K562 (cell line): ENCODE measurements at regions not wholly inside any gene's neighbourhood (a gene's known extent, or its start where the extent isn't known, plus 50 kb on each side); places are given as distances from the start of the nearest gene placed in this dataset.

Experiments used
- ATAC-seq: fragments of 200-7000 bp; cut with Tn5 transposase; 3 replicates; pipeline ENCODE4 v1.9.1; 2020; ENCODE audit warnings: moderate library complexity
- BruUV-seq: library from RNA; stranded (reverse); fragments of 400-500 nt; replicated peaks from 2 replicates; lab custom pipeline; 2021; lab: Mats Ljungman, UMichigan
- CTCF ChIA-PET: fragments of 300-600 bp; formaldehyde crosslinking; extraction: SDS; loops from one replicate; lab custom pipeline; 2021; ENCODE audit warnings: low intra/inter-chr PET ratio; lab: Yijun Ruan, JAX
- POLR2A ChIA-PET: fragments of 300-600, 350-650 bp; sonication (Branson Sonifier 250); formaldehyde crosslinking; extraction: SDS; loops from one replicate; lab custom pipeline; 2021; ENCODE audit warnings: antibody characterized with exemption, inconsistent platforms; lab: Yijun Ruan, JAX
- DNase-seq, 4 experiments: peaks; one replicate each; pipeline versions ENCODE4 v3.0.0 to v3.0.0-alpha.2; 2011 to 2018; ENCODE audit warnings: low spot score in 3 of 4, mixed read lengths in 3 of 4; ENCODE audit errors: extremely low read depth in 1 of 4
- FAIRE-seq: peaks from 2 replicates; lab custom pipeline; 2011; peaks lifted over from hg19 to GRCh38; lab: Jason Lieb, UNC
- H2AFZ ChIP-seq: 2 replicates; pipeline ENCODE4 v1.6.0; 2011; ENCODE audit warnings: low read depth, low read length, control low read depth, inconsistent platforms
- H3K27ac ChIP-seq: fragments of 200-600 bp; 3 replicates; pipeline ENCODE4 v1.8.0; 2011; ENCODE audit warnings: low read depth, mild to moderate bottlenecking, control low read depth, inconsistent platforms, low read length, moderate library complexity, mixed read lengths; ENCODE audit errors: extremely low read depth
- H3K27me3 ChIP-seq, 2 experiments: fragments of 300-600 bp in 1 of 2; 2 replicates in 1 of 2; 3 replicates in 1 of 2; pipeline versions ENCODE4 v1.6.0 to v1.8.0; 2011; ENCODE audit warnings: inconsistent platforms in 2 of 2, low read length in 2 of 2, mild to moderate bottlenecking in 1 of 2, mixed read lengths in 1 of 2, moderate library complexity in 1 of 2; ENCODE audit not compliant: control insufficient read depth in 2 of 2, insufficient read depth in 2 of 2
- H3K36me3 ChIP-seq: fragments of 300-600 bp; 3 replicates; pipeline ENCODE4 v1.8.0; 2011; ENCODE audit warnings: mild to moderate bottlenecking, low read length, inconsistent platforms; ENCODE audit not compliant: control insufficient read depth, insufficient read depth
- H3K4me1 ChIP-seq, 2 experiments: fragments of 200-600 bp in 1 of 2; replicated peaks in 1 of 2; 2 replicates in 1 of 2; 3 replicates in 1 of 2; pipeline versions ENCODE4 v1.5.1 to v1.8.0; 2011; ENCODE audit warnings: inconsistent platforms in 2 of 2, low read length in 2 of 2, mild to moderate bottlenecking in 1 of 2, mixed read lengths in 1 of 2, moderate library complexity in 1 of 2; ENCODE audit not compliant: control insufficient read depth in 2 of 2, insufficient read depth in 2 of 2
- H3K4me2 ChIP-seq: 2 replicates; pipeline ENCODE4 v1.6.1; 2011; ENCODE audit warnings: low read length, control low read depth, inconsistent platforms, mixed read lengths; ENCODE audit not compliant: insufficient read depth
- H3K4me3 ChIP-seq: fragments of 200-600 bp; sonication (generic), shearing (Covaris generic); 2 replicates; pipeline ENCODE4 v1.5.1; 2016; ENCODE audit warnings: control low read depth, inconsistent platforms
- H3K79me2 ChIP-seq: fragments of 200-600 bp; 3 replicates; pipeline ENCODE4 v1.8.0; 2011; ENCODE audit warnings: low read length, inconsistent platforms; ENCODE audit not compliant: control insufficient read depth, insufficient read depth
- H3K9ac ChIP-seq, 2 experiments: 2 replicates each; pipeline versions ENCODE4 v1.6.0 to v1.6.1; 2011; ENCODE audit warnings: low read depth in 2 of 2, low read length in 2 of 2, control low read depth in 1 of 2, inconsistent platforms in 1 of 2, mild to moderate bottlenecking in 1 of 2, mixed read lengths in 1 of 2; ENCODE audit not compliant: insufficient read depth in 1 of 2
- H3K9me1 ChIP-seq: one replicate; pipeline ENCODE4 v1.6.0; 2011; ENCODE audit warnings: inconsistent platforms, mild to moderate bottlenecking, low read length, moderate library complexity; ENCODE audit not compliant: control insufficient read depth, insufficient read depth
- H3K9me3 ChIP-seq: replicated peaks from 2 replicates; pipeline ENCODE4 v1.5.1; 2011; ENCODE audit warnings: low read depth, low read length, inconsistent platforms; ENCODE audit not compliant: control insufficient read depth, insufficient read depth
- H4K20me1 ChIP-seq: replicated peaks from 2 replicates; pipeline ENCODE4 v1.6.1; 2011; ENCODE audit warnings: low read length, inconsistent platforms, mixed read lengths; ENCODE audit not compliant: control insufficient read depth, insufficient read depth
- CGGBP1 ChIP-seq: fragments of 250-450 bp; sonication (Bioruptor Pico); IDR thresholded peaks from 2 replicates; pipeline ENCODE4 v1.9.0; 2021; ENCODE audit warnings: mild to moderate bottlenecking
- CSDE1 ChIP-seq, 2 experiments: fragments of 450-650 bp; IDR thresholded peaks; 2 replicates each; pipeline ENCODE4 v1.6.1; 2016; ENCODE audit warnings: mild to moderate bottlenecking in 1 of 2
- DIDO1 ChIP-seq: fragments of 450-650 bp; IDR thresholded peaks from 2 replicates; pipeline ENCODE4 v1.6.1; 2016; ENCODE audit warnings: low read depth, missing biosample characterization, missing genetic modification characterization
- ELF1 ChIP-seq: fragments of 200-800 bp; sonication (Bioruptor generic); IDR thresholded peaks from 2 replicates; pipeline ENCODE4 v1.6.1; 2016; ENCODE audit warnings: missing genetic modification characterization, missing compliant biosample characterization
- ELF4 ChIP-seq: fragments of 450-650 bp; formaldehyde crosslinking; IDR thresholded peaks from 2 replicates; pipeline ENCODE4 v1.4.0; 2022; ENCODE audit warnings: missing genetic modification characterization
- HDAC1 ChIP-seq, 2 experiments: fragments of 450-650 bp; IDR thresholded peaks; 2 replicates each; pipeline ENCODE4 v1.6.1; 2016 to 2017; ENCODE audit warnings: inconsistent platforms in 1 of 2, mild to moderate bottlenecking in 1 of 2, moderate library complexity in 1 of 2
- HMGN3 ChIP-seq: IDR thresholded peaks from 2 replicates; pipeline ENCODE4 v1.6.1; 2011; ENCODE audit warnings: borderline replicate concordance, low read depth, mild to moderate bottlenecking, mixed read lengths, low read length; ENCODE audit not compliant: insufficient read length; ENCODE audit errors: extremely low read depth
- MECOM ChIP-seq: fragments of 250-450 bp; sonication (Bioruptor Pico); IDR thresholded peaks from 2 replicates; pipeline ENCODE4 v1.8.0; 2022; ENCODE audit warnings: inconsistent platforms
- NCOA4 ChIP-seq: fragments of 450-650 bp; IDR thresholded peaks from 2 replicates; pipeline ENCODE4 v1.6.1; 2018; ENCODE audit warnings: mild to moderate bottlenecking; ENCODE audit not compliant: partially characterized antibody
- NR0B1 ChIP-seq: fragments of 450-650 bp; IDR thresholded peaks from one replicate; pipeline ENCODE4 v1.6.1; 2018; ENCODE audit warnings: mild to moderate bottlenecking, moderate library complexity; ENCODE audit not compliant: partially characterized antibody
- PYGO2 ChIP-seq: fragments of 450-650 bp; IDR thresholded peaks from 2 replicates; pipeline ENCODE4 v1.6.1; 2016; ENCODE audit warnings: mild to moderate bottlenecking, missing genetic modification characterization, moderate library complexity, missing compliant biosample characterization
- RFX1 ChIP-seq: fragments of 450-650 bp; IDR thresholded peaks from 2 replicates; pipeline ENCODE4 v1.6.1; 2016; ENCODE audit warnings: mild to moderate bottlenecking, moderate library complexity
- SMARCA4 ChIP-seq: fragments of 450-650 bp; IDR thresholded peaks from 2 replicates; pipeline ENCODE4 v1.6.1; 2016
- STAT5B ChIP-seq: fragments of 250-450 bp; sonication (Bioruptor Pico); IDR thresholded peaks from 2 replicates; pipeline ENCODE4 v1.8.0; 2021; ENCODE audit warnings: mild to moderate bottlenecking, inconsistent platforms
- ZFP30 ChIP-seq: fragments of 250-450 bp; sonication (Bioruptor Pico); IDR thresholded peaks from 2 replicates; pipeline ENCODE4 v1.8.0; 2022; ENCODE audit warnings: moderate library complexity, mild to moderate bottlenecking, inconsistent platforms, borderline replicate concordance
- ZNF3 ChIP-seq: fragments of 250-450 bp; sonication (Bioruptor Pico); IDR thresholded peaks from 2 replicates; pipeline ENCODE4 v1.5.0; 2021; ENCODE audit warnings: mild to moderate bottlenecking, moderate library complexity
- ZNF583 ChIP-seq: fragments of 250-450 bp; sonication (Bioruptor Pico); IDR thresholded peaks from 2 replicates; pipeline ENCODE4 v1.4.0; 2020
- WGBS: fragments of 100-300 bp; shearing (Covaris generic); methylation state at CpG from one replicate; pipeline ENCODE4 v1.1.6; 2016; ENCODE audit warnings: low coverage, mixed read lengths; ENCODE audit not compliant: insufficient coverage; ENCODE audit errors: missing lambda C conversion rate; 5-methylcytosine and 5-hydroxymethylcytosine counted together
- in situ Hi-C: fragments of 300-500 bp; cut with MboI; formaldehyde crosslinking; loops from 4 replicates; pipeline ENCODE4 v1.15.0; 2018; ENCODE audit warnings: inconsistent platforms, mixed read lengths
- intact Hi-C: fragments of 100-400 bp; cut with micrococcal nuclease; formaldehyde crosslinking; loops from 2 replicates; pipeline ENCODE4 v1.14.2; 2022

- CTCF ChIA-PET, result no interaction called here
- POLR2A ChIA-PET, result no interaction called here
- H3K79me2 ChIP-seq, result no peaks in the 10 kb centered on the region
- FAIRE-seq (no peak), ATAC-seq (no peak)
- in situ Hi-C loops, result no loop called here
- TF ChIP-seq ZNF583 (CRISPR knock-in tag), result no peak
- no peak for TF ChIP-seq ELF4 (CRISPR knock-in tag)
- no peak for TF ChIP-seq ELF1 (tag)
- no peak for TF ChIP-seq SMARCA4
- no peak for TF ChIP-seq CSDE1 (IDR thresholded peaks at IDR 0.05)
- no peak for TF ChIP-seq NR0B1
- TF ChIP-seq PYGO2, result no peak
- TF ChIP-seq NCOA4, result no peak
- no peak for TF ChIP-seq DIDO1 (tag)
- no peak for TF ChIP-seq RFX1
- no peak for TF ChIP-seq MECOM
- no peak for TF ChIP-seq STAT5B (CRISPR knock-in tag)
- no peak for TF ChIP-seq CGGBP1
- no peak for TF ChIP-seq ZNF3
- TF ChIP-seq ZFP30 (CRISPR knock-in tag), result no peak
- TF ChIP-seq HDAC1 (IDR thresholded peaks at IDR 0.05), result no peak
- TF ChIP-seq HMGN3, result no peak
- TF ChIP-seq, all 486 proteins: peak for 0
- H3K4me2 ChIP-seq, result no peak overlapping the region
- BruUV-seq, result no TSS peak
- intact Hi-C loops, result no loop called here
- H3K27me3 ChIP-seq, result no peaks in the 10 kb centered on the region
- H3K27ac ChIP-seq, result no peak overlapping the region
- no peak overlapping the region for H3K9ac ChIP-seq
- H2AFZ ChIP-seq, result no peak overlapping the region
- no peaks in the 10 kb centered on the region for H4K20me1 ChIP-seq
- 0% methylated on average over 5 of the region's 5 CpGs for WGBS
- H3K36me3 ChIP-seq, result no peaks in the 10 kb centered on the region
- no peaks in the 10 kb centered on the region for H3K9me1 ChIP-seq
- no peaks in the 10 kb centered on the region for H3K9me3 ChIP-seq
- DNase-seq, result no peak
- no peak overlapping the region for H3K4me3 ChIP-seq
- H3K4me1 ChIP-seq, result no peaks in the 10 kb centered on the region
These were observed 793.5 kb upstream of the SOX11 start for GRCh38 chr2:4898706-4899105.
